ENCODE measurements at regions not wholly inside any gene's neighbourhood (a gene's known extent, or its start where the extent isn't known, plus 50 kb on each side); places are given as distances from the start of the nearest gene placed in this dataset.

- DNase-seq (ENCODE audit: low spot score): no peak
Measured at GRCh38 chr6:4294636-4295035, 159.3 kb upstream of the ECI2 start.

- DNase-seq (ENCODE audit: low spot score): no peak
Measured at GRCh38 chr6:4291453-4292403, 156.4 kb upstream of the ECI2 start.

GRCh38 chr6:4289770-4290320 is 154.5 kb upstream of the ECI2 start:
- no peak for DNase-seq (ENCODE audit: low spot score)

GRCh38 chr6:4287811-4288244 is 152.5 kb upstream of the ECI2 start:
- no peak for DNase-seq (ENCODE audit: low spot score)

GRCh38 chr6:4287372-4287771 is 152.0 kb upstream of the ECI2 start:
- DNase-seq (ENCODE audit: low spot score): no peak

- DNase-seq (ENCODE audit: low spot score): no peak
Measured at GRCh38 chr6:4282926-4283325, 147.6 kb upstream of the ECI2 start.

GRCh38 chr6:4281341-4282293 is 146.2 kb upstream of the ECI2 start:
- DNase-seq (ENCODE audit: low spot score): no peak

GRCh38 chr6:4280707-4281106 is 145.3 kb upstream of the ECI2 start:
- DNase-seq (ENCODE audit: low spot score): no peak

GRCh38 chr6:4280031-4280430 is 144.7 kb upstream of the ECI2 start:
- no peak for DNase-seq (ENCODE audit: low spot score)

- DNase-seq (ENCODE audit: low spot score): no peak
Measured at GRCh38 chr6:4274382-4275082, 139.2 kb upstream of the ECI2 start.

GRCh38 chr6:4272996-4273395 is 137.6 kb upstream of the ECI2 start:
- no peak for DNase-seq (ENCODE audit: low spot score)

GRCh38 chr6:4271761-4272470 is 136.5 kb upstream of the ECI2 start:
- DNase-seq (ENCODE audit: low spot score): no peak

GRCh38 chr6:4270776-4271175 is 135.4 kb upstream of the ECI2 start:
- DNase-seq (ENCODE audit: low spot score): no peak

- no peak for DNase-seq (ENCODE audit: low spot score)
Measured at GRCh38 chr6:4270001-4270400, 134.6 kb upstream of the ECI2 start.

- DNase-seq (ENCODE audit: low spot score): no peak
Measured at GRCh38 chr6:4268171-4268570, 132.8 kb upstream of the ECI2 start.

GRCh38 chr6:4265740-4266139 is 130.4 kb upstream of the ECI2 start:
- DNase-seq (ENCODE audit: low spot score): no peak

- no peak for DNase-seq (ENCODE audit: low spot score)
Measured at GRCh38 chr6:4264601-4265000, 129.2 kb upstream of the ECI2 start.

GRCh38 chr6:4264081-4264480 is 128.7 kb upstream of the ECI2 start:
- DNase-seq (ENCODE audit: low spot score): no peak

- DNase-seq (ENCODE audit: low spot score): no peak
Measured at GRCh38 chr6:4262526-4262925, 127.2 kb upstream of the ECI2 start.

- DNase-seq (ENCODE audit: low spot score): no peak
Measured at GRCh38 chr6:4259391-4259790, 124.0 kb upstream of the ECI2 start.

- no peak for DNase-seq (ENCODE audit: low spot score)
Measured at GRCh38 chr6:4258733-4259132, 123.4 kb upstream of the ECI2 start.
